ENCODE measurements at regions not wholly inside any gene's neighbourhood (a gene's known extent, or its start where the extent isn't known, plus 50 kb on each side); places are given as distances from the start of the nearest gene placed in this dataset.

DNA sequence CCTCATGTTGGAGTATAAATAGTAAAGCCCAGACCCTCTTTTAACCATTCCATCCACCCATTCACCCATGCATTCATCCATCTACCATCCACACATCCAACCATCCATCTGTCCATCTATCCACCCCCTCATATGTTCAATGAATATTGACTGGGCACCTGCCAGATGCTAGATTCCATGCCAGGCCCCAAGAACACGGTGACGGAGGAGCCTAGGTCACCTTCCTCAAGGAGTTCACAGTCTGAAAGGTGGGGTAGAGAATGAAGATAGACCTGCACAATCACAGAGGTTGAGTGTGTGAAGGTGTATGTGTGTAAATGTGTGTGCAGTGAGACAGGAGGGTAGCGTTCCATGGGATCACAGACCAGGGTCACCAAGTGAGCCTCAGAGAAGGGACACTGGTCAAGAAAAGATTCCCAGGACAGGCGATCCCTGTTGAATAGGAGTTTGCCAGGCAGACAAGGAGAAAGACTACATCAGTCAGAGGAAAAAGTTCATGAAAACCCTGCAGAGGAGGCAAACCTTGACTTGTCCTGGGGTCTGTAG is 287.2 kb downstream of the CYP26B1 start:
- no peak for TF ChIP-seq POLR2A (IDR thresholded peaks at IDR 0.05; ENCODE audit: low read depth, low read length)
- DNase-seq (ENCODE audit: insufficient read length) (no peak), FAIRE-seq (no peak)

DNA sequence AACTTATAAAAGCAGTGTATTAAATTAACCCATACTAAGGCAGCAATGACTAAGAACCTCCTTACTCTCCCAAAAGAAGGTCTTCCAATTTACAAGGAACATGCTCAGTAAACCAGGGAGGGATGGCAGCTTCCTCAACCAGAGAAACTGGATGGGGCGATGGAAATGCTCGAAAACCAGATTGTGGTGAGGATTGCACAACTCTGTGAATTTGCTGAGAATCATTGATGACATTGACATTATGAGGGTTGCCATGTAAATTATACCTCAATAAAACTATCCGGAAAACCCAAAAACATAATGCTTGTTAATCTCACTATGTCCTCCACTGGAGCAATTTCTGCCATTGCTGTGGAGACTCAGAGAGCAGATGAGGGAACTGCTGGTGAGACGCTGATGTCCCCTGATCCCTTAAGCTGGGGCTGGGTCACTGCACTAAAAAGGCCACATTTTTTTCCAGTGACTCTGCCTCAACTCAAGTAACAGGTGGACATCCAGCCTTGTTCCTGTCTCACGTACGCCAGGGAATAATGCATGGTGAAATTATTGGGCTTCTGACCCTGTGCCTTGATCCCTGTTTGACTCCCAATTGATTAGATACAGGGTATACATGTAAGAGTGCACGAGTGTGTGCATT is 288.3 kb downstream of the CYP26B1 start:
- DNase-seq (ENCODE audit: insufficient read length) (no peak), FAIRE-seq (no peak)
- TF ChIP-seq TAF1 (IDR thresholded peaks at IDR 0.05; ENCODE audit: borderline replicate concordance, low read depth, low read length) (no peak), POLR2A (IDR thresholded peaks at IDR 0.05; ENCODE audit: low read depth, low read length) (no peak), POLR2AphosphoS5 (IDR thresholded peaks at IDR 0.05; ENCODE audit: low read depth, low read length) (no peak)

GRCh38 chr2:71858071-71858470 is 289.6 kb downstream of the CYP26B1 start:
- FAIRE-seq (no peak), DNase-seq (ENCODE audit: insufficient read length) (no peak)
- TF ChIP-seq POLR2A (IDR thresholded peaks at IDR 0.05; ENCODE audit: low read depth, low read length) = no peak

DNA sequence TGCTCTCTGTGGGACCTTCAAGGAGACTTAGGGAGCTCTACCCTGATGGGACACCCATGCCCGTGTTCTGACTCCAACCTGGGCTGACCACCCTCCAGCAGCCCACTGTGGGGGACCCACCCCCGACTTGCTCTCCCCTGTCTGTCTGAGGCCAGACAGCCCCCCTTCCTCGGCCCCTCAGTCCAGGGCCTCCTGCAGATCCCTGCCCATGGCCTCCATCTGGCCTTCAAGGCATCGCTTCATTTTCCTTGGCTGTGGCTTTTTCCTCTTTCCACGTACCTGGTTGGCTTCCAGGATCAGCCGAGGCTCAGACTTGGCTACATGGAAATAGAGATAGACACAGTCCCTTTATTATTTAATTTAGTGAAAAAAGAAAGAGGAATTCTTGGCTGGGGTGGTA is 290.0 kb downstream of the CYP26B1 start:
- no peak for FAIRE-seq
- TF ChIP-seq POLR2A (IDR thresholded peaks at IDR 0.05; ENCODE audit: low read depth, low read length) (no peak), POLR2AphosphoS5 (IDR thresholded peaks at IDR 0.05; ENCODE audit: low read depth, low read length) (no peak), TAF1 (IDR thresholded peaks at IDR 0.05; ENCODE audit: borderline replicate concordance, low read depth, low read length) (no peak)
- DNase-seq (ENCODE audit: insufficient read length) = no peak

DNA sequence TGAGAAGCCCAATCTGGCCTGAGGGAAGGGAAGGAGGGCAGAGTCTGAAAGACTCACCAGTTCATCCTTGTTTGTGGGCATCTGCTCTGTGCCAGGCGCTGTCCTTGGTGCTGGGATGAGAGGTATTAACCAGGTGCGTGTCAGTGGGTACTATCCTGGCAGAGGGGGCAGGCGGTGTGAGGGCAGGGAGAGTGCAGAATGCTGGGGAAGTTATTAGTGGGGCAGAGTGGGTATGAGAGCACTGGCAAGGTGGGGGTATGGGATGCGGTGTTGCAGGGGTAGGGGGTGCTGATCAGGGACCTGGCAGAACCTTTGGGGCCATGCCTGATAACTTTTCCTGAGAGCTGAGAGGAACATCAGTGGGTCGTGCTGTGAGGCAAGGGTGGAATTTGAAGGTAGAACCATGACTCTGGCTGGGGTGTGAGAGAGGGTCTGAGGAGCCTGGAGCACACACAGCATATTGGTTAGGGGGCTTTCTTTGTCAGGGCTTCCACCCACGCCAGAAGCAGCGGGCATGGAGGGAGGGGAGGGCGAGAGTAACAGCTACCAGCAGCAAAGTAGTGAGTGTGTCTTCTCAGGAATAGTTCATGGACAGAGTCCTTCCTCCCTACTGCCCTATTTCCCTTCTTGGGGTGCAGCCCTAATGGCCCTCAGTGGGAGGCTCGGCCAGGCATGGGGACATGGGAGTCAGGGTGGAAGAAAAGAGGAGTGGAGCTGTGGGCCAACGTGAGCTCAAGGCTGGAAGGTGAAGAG is 290.7 kb downstream of the CYP26B1 start:
- FAIRE-seq = no peak
- no peak for TF ChIP-seq TAF1 (IDR thresholded peaks at IDR 0.05; ENCODE audit: borderline replicate concordance, low read depth, low read length)
- no peak for TF ChIP-seq POLR2AphosphoS5 (IDR thresholded peaks at IDR 0.05; ENCODE audit: low read depth, low read length)
- no peak for TF ChIP-seq POLR2A (IDR thresholded peaks at IDR 0.05; ENCODE audit: low read depth, low read length)
- DNase-seq (ENCODE audit: insufficient read length) = no peak

GRCh38 chr2:71853858-71854257 is 293.8 kb downstream of the CYP26B1 start:
- no peak for FAIRE-seq
- no peak for DNase-seq (ENCODE audit: insufficient read length)
- no peak for TF ChIP-seq POLR2A (IDR thresholded peaks at IDR 0.05; ENCODE audit: low read depth, low read length)
- no peak for TF ChIP-seq POLR2AphosphoS5 (IDR thresholded peaks at IDR 0.05; ENCODE audit: low read depth, low read length)
- TF ChIP-seq TAF1 (IDR thresholded peaks at IDR 0.05; ENCODE audit: borderline replicate concordance, low read depth, low read length) = no peak

- TF ChIP-seq TAF1 (IDR thresholded peaks at IDR 0.05; ENCODE audit: borderline replicate concordance, low read depth, low read length) (no peak), POLR2AphosphoS5 (IDR thresholded peaks at IDR 0.05; ENCODE audit: low read depth, low read length) (no peak), POLR2A (IDR thresholded peaks at IDR 0.05; ENCODE audit: low read depth, low read length) (no peak)
- FAIRE-seq (no peak), DNase-seq (ENCODE audit: insufficient read length) (no peak)
Measured at GRCh38 chr2:71852141-71852711, 295.4 kb downstream of the CYP26B1 start.

GRCh38 chr2:71851094-71851750 is 296.4 kb downstream of the CYP26B1 start:
- no peak for FAIRE-seq
- no peak for DNase-seq (ENCODE audit: insufficient read length)
- no peak for TF ChIP-seq TAF1 (IDR thresholded peaks at IDR 0.05; ENCODE audit: borderline replicate concordance, low read depth, low read length)
- TF ChIP-seq POLR2AphosphoS5 (IDR thresholded peaks at IDR 0.05; ENCODE audit: low read depth, low read length) = no peak
- TF ChIP-seq POLR2A (IDR thresholded peaks at IDR 0.05; ENCODE audit: low read depth, low read length) = no peak

- DNase-seq (ENCODE audit: insufficient read length) = no peak
- TF ChIP-seq TAF1 (IDR thresholded peaks at IDR 0.05; ENCODE audit: borderline replicate concordance, low read depth, low read length) = no peak
- TF ChIP-seq POLR2A (IDR thresholded peaks at IDR 0.05; ENCODE audit: low read depth, low read length) = no peak
- TF ChIP-seq POLR2AphosphoS5 (IDR thresholded peaks at IDR 0.05; ENCODE audit: low read depth, low read length) = no peak
- FAIRE-seq = no peak
Measured at GRCh38 chr2:71850306-71850801, 297.3 kb downstream of the CYP26B1 start.

- TF ChIP-seq POLR2AphosphoS5 (IDR thresholded peaks at IDR 0.05; ENCODE audit: low read depth, low read length) = no peak
- TF ChIP-seq POLR2A (IDR thresholded peaks at IDR 0.05; ENCODE audit: low read depth, low read length) = no peak
- TF ChIP-seq TAF1 (IDR thresholded peaks at IDR 0.05; ENCODE audit: borderline replicate concordance, low read depth, low read length) = no peak
- FAIRE-seq = no peak
Measured at GRCh38 chr2:71849607-71850305, 297.9 kb downstream of the CYP26B1 start.

DNA sequence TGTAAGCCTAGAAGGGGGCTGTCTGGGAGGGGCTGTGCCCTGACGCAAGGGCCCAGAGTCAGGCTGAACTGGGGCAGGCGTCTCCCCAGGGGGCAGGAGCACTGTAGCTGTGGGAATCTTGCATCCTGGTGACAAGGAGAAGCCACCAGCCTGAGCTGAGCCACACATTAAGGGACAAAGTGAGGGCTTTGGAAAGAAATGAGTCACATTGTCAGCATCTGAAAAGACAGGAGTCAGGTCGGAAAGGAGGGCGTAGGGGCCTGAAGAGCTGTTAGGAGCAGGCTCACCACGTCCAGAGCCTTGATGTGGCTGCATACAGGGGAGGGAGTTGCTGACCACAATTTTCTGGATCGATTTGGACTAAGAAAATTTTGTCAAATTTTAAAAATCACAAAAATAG is 298.6 kb downstream of the CYP26B1 start:
- DNase-seq (ENCODE audit: insufficient read length) (no peak), FAIRE-seq (no peak)
- TF ChIP-seq TAF1 (IDR thresholded peaks at IDR 0.05; ENCODE audit: borderline replicate concordance, low read depth, low read length) = no peak

More at GRCh38 chr2:71849607-71850305, 297.9 kb downstream of the CYP26B1 start:
- DNase-seq (ENCODE audit: insufficient read length) = no peak
